C4-2B (cell line): ENCODE measurements at regions not wholly inside any gene's neighbourhood (a gene's known extent, or its start where the extent isn't known, plus 50 kb on each side); places are given as distances from the start of the nearest gene placed in this dataset.

ENCODE experiments used
- H3K27ac ChIP-seq: fragments of 450-650 bp; 2 replicates; pipeline ENCODE4 v1.5.1; 2017
- CTCF ChIP-seq: fragments of 450-650 bp; conservative IDR thresholded peaks from 2 replicates; pipeline ENCODE4 v1.5.1; 2017; ENCODE audit warnings: mild to moderate bottlenecking
- ZFX ChIP-seq: fragments of 450-650 bp; IDR thresholded peaks from 2 replicates; pipeline ENCODE4 v1.6.1; 2017

- no peak overlapping the region for H3K27ac ChIP-seq
- no peak for TF ChIP-seq CTCF
- no peak for TF ChIP-seq ZFX
These were observed 120.2 kb downstream of the ZC3H11B start for GRCh38 chr1:219492717-219493116.

GRCh38 chr1:219490566-219490965, 122.3 kb downstream of the ZC3H11B start:
- H3K27ac ChIP-seq = no peak overlapping the region
- TF ChIP-seq CTCF (no peak), ZFX (no peak)

GRCh38 chr1:219489636-219490035, 123.3 kb downstream of the ZC3H11B start:
- no peak overlapping the region for H3K27ac ChIP-seq
- TF ChIP-seq CTCF = no peak
- TF ChIP-seq ZFX = no peak

- TF ChIP-seq CTCF (no peak), ZFX (no peak)
- H3K27ac ChIP-seq = no peak overlapping the region
These were observed 124.6 kb downstream of the ZC3H11B start for GRCh38 chr1:219488275-219488674.

GRCh38 chr1:219483530-219483929, 129.4 kb downstream of the ZC3H11B start:
- no peak overlapping the region for H3K27ac ChIP-seq
- TF ChIP-seq CTCF (no peak), ZFX (no peak)

GRCh38 chr1:219480011-219480410, 132.9 kb downstream of the ZC3H11B start:
- H3K27ac ChIP-seq = no peak overlapping the region
- TF ChIP-seq CTCF (no peak), ZFX (no peak)

- no peak overlapping the region for H3K27ac ChIP-seq
- TF ChIP-seq CTCF (no peak), ZFX (no peak)
These were observed 134.1 kb downstream of the ZC3H11B start for GRCh38 chr1:219478811-219479210.
